GM23338 (cell line): ENCODE measurements at regions not wholly inside any gene's neighbourhood (a gene's known extent, or its start where the extent isn't known, plus 50 kb on each side); places are given as distances from the start of the nearest gene placed in this dataset.

Experiments used
- ATAC-seq: fragments of 200-7000 bp; cut with Tn5 transposase; 3 replicates; pipeline ENCODE4 v1.9.1; 2020
- DNase-seq: peaks from one replicate; pipeline ENCODE4 v3.0.0-alpha.2; 2015; ENCODE audit warnings: low spot score
- H2AFZ ChIP-seq: fragments of 200-600 bp; sonication (generic); 2 replicates; pipeline ENCODE4 v1.8.0; 2016; ENCODE audit warnings: antibody characterized with exemption, mild to moderate bottlenecking, moderate library complexity
- H3F3A ChIP-seq: fragments of 200-600 bp; sonication (generic); replicated peaks from 2 replicates; pipeline ENCODE4 v1.8.0; 2017; ENCODE audit warnings: antibody characterized with exemption, mixed run types, low read depth
- H3K27ac ChIP-seq: fragments of 200-600 bp; sonication (generic); 2 replicates; pipeline ENCODE4 v1.6.1; 2016; ENCODE audit warnings: low read depth
- H3K27me3 ChIP-seq: fragments of 200-600 bp; sonication (generic); 2 replicates; pipeline ENCODE4 v1.8.0; 2016; ENCODE audit warnings: mild to moderate bottlenecking, mixed run types, moderate library complexity; ENCODE audit not compliant: insufficient read depth
- H3K36me3 ChIP-seq: fragments of 200-600 bp; sonication (generic); 2 replicates; pipeline ENCODE4 v1.8.0; 2016; ENCODE audit warnings: mild to moderate bottlenecking; ENCODE audit not compliant: insufficient read depth
- H3K4me1 ChIP-seq: fragments of 200-600 bp; sonication (generic); 2 replicates; pipeline ENCODE4 v1.8.0; 2016; ENCODE audit warnings: mild to moderate bottlenecking, moderate library complexity; ENCODE audit not compliant: insufficient read depth
- H3K4me2 ChIP-seq: fragments of 200-600 bp; sonication (generic); 2 replicates; pipeline ENCODE4 v1.7.1; 2017; ENCODE audit warnings: mixed run types
- H3K4me3 ChIP-seq: fragments of 200-600 bp; sonication (generic); 2 replicates; pipeline ENCODE4 v1.6.1; 2016; ENCODE audit warnings: mixed run types
- H3K79me2 ChIP-seq: fragments of 200-600 bp; sonication (generic); replicated peaks from 2 replicates; pipeline ENCODE4 v1.8.0; 2017; ENCODE audit warnings: mild to moderate bottlenecking; ENCODE audit not compliant: insufficient read depth
- H3K9me2 ChIP-seq: fragments of 200-600 bp; sonication (generic); 2 replicates; pipeline ENCODE4 v1.8.0; 2017; ENCODE audit not compliant: insufficient read depth
- H4K20me1 ChIP-seq: fragments of 200-600 bp; sonication (generic); replicated peaks from 2 replicates; pipeline ENCODE4 v1.8.0; 2017; ENCODE audit warnings: mild to moderate bottlenecking; ENCODE audit not compliant: insufficient read depth
- H3K27ac Mint-ChIP-seq: 2 replicates; pipeline ENCODE4 v1.8.0; 2020; ENCODE audit warnings: inconsistent platforms, mild to moderate bottlenecking, moderate library complexity, mixed read lengths
- H3K27me3 Mint-ChIP-seq: 3 replicates; pipeline ENCODE4 v1.8.0; 2022; ENCODE audit warnings: low read depth, mild to moderate bottlenecking, moderate library complexity, mixed read lengths, inconsistent platforms; ENCODE audit not compliant: insufficient read depth, poor library complexity
- H3K36me3 Mint-ChIP-seq: 3 replicates; pipeline ENCODE4 v1.8.0; 2021; ENCODE audit warnings: low read depth, mild to moderate bottlenecking, inconsistent platforms, moderate library complexity, mixed read lengths
- H3K4me1 Mint-ChIP-seq: 3 replicates; pipeline ENCODE4 v1.8.0; 2020; ENCODE audit warnings: mild to moderate bottlenecking, inconsistent platforms, mixed read lengths
- H3K4me3 Mint-ChIP-seq: 3 replicates; pipeline ENCODE4 v1.8.0; 2021; ENCODE audit warnings: moderate library complexity, mild to moderate bottlenecking, inconsistent platforms, mixed read lengths
- H3K9me3 Mint-ChIP-seq: 3 replicates; pipeline ENCODE4 v1.8.0; 2020; ENCODE audit warnings: moderate library complexity, mild to moderate bottlenecking, inconsistent platforms, mixed read lengths
- CREB1 ChIP-seq: fragments of 250-450 bp; sonication (Bioruptor Pico); IDR thresholded peaks from 2 replicates; pipeline ENCODE4 v1.5.0; 2020; ENCODE audit warnings: low read depth, mild to moderate bottlenecking, moderate library complexity
- EZH2 ChIP-seq: fragments of 200-600 bp; sonication (generic); IDR thresholded peaks from one replicate; pipeline ENCODE4 v1.8.0; 2017; ENCODE audit warnings: antibody characterized with exemption, mild to moderate bottlenecking, low read depth; ENCODE audit not compliant: unreplicated experiment
- JUNB ChIP-seq: IDR thresholded peaks from one replicate; pipeline ENCODE4 v1.6.1; 2016; ENCODE audit warnings: antibody characterized with exemption; ENCODE audit not compliant: unreplicated experiment
- NANOG ChIP-seq: IDR thresholded peaks from 2 replicates; pipeline ENCODE4 v1.6.1; 2016; ENCODE audit warnings: antibody characterized with exemption, borderline replicate concordance
- POLR2AphosphoS5 ChIP-seq: IDR thresholded peaks from 2 replicates; pipeline ENCODE4 v1.6.1; 2016; ENCODE audit warnings: antibody characterized with exemption, low read depth
- STAT1 ChIP-seq: IDR thresholded peaks from one replicate; pipeline ENCODE4 v1.6.1; 2016; ENCODE audit warnings: antibody characterized with exemption; ENCODE audit not compliant: unreplicated experiment
- ZNF114 ChIP-seq: fragments of 250-450 bp; sonication (Bioruptor Pico); IDR thresholded peaks from 2 replicates; pipeline ENCODE4 v1.5.0; 2020; ENCODE audit warnings: mild to moderate bottlenecking, moderate library complexity
- ZNF331 ChIP-seq: fragments of 250-450 bp; sonication (Bioruptor Pico); IDR thresholded peaks from 2 replicates; pipeline ENCODE4 v1.5.0; 2020; ENCODE audit warnings: low read depth, mild to moderate bottlenecking, moderate library complexity
- TF ChIP-seq, protein P1 (sequence below): IDR thresholded peaks from one replicate; pipeline ENCODE4 v1.6.1; 2018; ENCODE audit warnings: antibody characterized with exemption; ENCODE audit not compliant: unreplicated experiment
- TF ChIP-seq, protein P2 (sequence below): IDR thresholded peaks from 2 replicates; pipeline ENCODE4 v1.6.1; 2016; ENCODE audit warnings: antibody characterized with exemption
- TF ChIP-seq, protein P3 (sequence below), 2 experiments: fragments of 200-600 bp in 1 of 2; sonication (generic) in 1 of 2; conservative IDR thresholded peaks; 2 replicates each; pipeline versions ENCODE4 v1.5.1 to v1.6.1; 2016 to 2017; ENCODE audit warnings: antibody characterized with exemption in 2 of 2, low read depth in 2 of 2, mild to moderate bottlenecking in 2 of 2, moderate library complexity in 1 of 2

DNA sequence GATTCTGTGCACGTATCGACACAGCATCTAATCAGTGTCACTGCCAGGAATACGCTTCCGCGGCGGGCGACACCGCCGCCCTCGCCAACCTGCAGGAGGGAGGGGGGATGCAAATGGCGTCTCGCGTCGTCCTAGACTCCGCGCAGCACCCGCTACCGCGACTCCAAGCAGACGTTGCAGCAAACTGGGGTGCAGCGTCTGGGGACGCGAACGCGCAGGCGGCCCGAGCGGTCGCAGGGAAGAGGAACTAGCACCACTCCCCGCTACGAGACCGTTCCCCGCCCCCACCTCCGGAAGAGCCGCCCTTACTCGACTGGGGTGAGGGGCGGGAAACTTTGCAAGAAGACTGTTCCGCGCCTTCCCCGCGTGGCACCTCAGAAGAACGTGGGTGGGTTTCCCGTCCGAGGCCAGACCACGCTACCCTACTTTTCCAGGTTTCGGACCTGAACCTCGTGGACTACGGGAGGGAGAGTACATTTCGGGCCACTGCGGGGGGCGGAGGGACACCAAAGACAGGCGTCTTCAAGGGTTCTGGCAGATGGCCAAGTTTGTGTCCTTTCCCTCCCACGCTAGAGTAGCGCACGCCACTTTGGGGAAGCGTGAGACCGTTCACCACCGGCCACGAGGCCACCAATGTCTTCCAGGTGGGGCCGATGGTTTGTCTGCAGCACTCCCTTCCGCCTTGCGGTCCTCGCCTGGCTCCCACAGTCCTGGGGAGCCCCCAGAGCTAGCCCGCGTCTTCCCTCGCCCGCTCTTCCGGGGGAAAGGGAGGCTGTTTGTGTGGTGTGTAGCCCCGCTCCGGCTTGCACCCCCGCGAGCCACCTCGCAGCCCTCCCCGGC, 78.0 kb upstream of the BCOR start (continued):
- TF ChIP-seq, protein P1, sequence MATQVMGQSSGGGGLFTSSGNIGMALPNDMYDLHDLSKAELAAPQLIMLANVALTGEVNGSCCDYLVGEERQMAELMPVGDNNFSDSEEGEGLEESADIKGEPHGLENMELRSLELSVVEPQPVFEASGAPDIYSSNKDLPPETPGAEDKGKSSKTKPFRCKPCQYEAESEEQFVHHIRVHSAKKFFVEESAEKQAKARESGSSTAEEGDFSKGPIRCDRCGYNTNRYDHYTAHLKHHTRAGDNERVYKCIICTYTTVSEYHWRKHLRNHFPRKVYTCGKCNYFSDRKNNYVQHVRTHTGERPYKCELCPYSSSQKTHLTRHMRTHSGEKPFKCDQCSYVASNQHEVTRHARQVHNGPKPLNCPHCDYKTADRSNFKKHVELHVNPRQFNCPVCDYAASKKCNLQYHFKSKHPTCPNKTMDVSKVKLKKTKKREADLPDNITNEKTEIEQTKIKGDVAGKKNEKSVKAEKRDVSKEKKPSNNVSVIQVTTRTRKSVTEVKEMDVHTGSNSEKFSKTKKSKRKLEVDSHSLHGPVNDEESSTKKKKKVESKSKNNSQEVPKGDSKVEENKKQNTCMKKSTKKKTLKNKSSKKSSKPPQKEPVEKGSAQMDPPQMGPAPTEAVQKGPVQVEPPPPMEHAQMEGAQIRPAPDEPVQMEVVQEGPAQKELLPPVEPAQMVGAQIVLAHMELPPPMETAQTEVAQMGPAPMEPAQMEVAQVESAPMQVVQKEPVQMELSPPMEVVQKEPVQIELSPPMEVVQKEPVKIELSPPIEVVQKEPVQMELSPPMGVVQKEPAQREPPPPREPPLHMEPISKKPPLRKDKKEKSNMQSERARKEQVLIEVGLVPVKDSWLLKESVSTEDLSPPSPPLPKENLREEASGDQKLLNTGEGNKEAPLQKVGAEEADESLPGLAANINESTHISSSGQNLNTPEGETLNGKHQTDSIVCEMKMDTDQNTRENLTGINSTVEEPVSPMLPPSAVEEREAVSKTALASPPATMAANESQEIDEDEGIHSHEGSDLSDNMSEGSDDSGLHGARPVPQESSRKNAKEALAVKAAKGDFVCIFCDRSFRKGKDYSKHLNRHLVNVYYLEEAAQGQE: no peak
- TF ChIP-seq ZNF331: no peak
- no peak for TF ChIP-seq STAT1
- no peak for TF ChIP-seq POLR2AphosphoS5
- no peak for TF ChIP-seq JUNB
- no peak for TF ChIP-seq NANOG
- TF ChIP-seq, protein P2, sequence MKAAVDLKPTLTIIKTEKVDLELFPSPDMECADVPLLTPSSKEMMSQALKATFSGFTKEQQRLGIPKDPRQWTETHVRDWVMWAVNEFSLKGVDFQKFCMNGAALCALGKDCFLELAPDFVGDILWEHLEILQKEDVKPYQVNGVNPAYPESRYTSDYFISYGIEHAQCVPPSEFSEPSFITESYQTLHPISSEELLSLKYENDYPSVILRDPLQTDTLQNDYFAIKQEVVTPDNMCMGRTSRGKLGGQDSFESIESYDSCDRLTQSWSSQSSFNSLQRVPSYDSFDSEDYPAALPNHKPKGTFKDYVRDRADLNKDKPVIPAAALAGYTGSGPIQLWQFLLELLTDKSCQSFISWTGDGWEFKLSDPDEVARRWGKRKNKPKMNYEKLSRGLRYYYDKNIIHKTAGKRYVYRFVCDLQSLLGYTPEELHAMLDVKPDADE: no peak
- TF ChIP-seq EZH2: no peak
- TF ChIP-seq CREB1: no peak
- no peak for TF ChIP-seq ZNF114 (CRISPR knock-in tag)

DNA sequence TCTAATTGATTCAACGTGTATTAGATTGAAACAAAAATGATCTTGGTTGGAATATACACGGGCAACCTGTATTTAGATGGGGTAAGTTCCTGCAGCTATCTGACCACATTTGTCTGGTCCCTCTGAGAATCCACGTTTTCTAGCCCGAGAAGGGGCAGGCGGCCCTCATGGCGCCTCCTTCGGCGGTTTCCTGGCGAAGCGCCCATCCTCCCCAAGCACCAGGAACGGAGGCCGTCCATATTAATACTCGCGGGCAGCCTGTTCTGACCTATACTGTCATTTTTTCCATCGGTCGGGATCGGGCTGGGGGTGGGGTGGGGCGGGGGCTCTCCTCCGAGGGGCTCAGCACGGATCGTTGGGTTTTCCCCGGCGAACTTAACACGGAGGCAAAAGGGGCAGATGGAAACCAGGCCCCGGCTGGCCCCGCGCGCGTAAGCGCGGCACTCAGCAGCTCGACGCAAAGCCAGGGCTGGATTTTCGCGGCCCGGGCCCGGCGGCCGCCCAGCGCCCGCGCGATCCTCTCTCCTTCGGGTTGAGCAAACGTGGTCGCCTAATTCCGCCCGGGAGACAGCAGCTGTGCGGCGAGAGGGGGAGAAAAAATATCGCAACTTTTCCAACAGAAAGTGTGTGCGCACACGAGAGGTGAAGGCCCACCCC, 77.2 kb upstream of the BCOR start:
- Histone ChIP-seq H3K36me3 (no peaks in the 10 kb centered on the region), H4K20me1 (no peaks in the 10 kb centered on the region), H3K4me2 (peak overlapping the region; percentile 84), H3F3A (0 out of 2 replicates have a peak, but pooled peaks cover 2% of the 10 kb centered on the region), H3K4me1 (peaks cover 22% of the 10 kb centered on the region), H3K9me2 (no peaks in the 10 kb centered on the region), H3K4me3 (peak overlapping the region; percentile 59), H2AFZ (no peak overlapping the region), H3K27ac (peak overlapping the region; percentile 69; the same call in 1 of the 2 replicates), H3K79me2 (peaks cover 23% of the 10 kb centered on the region), H3K27me3 (peaks cover 30% of the 10 kb centered on the region)
- Mint-ChIP-seq H3K4me1 (peaks cover 24% of the 10 kb centered on the region), H3K27me3 (peaks cover 17% of the 10 kb centered on the region), H3K27ac (peak overlapping the region; percentile 98), H3K36me3 (no peaks in the 10 kb centered on the region; the same call in 2 of the 3 replicates), H3K4me3 (peak overlapping the region; percentile 80), H3K9me3 (no peaks in the 10 kb centered on the region)
- ATAC-seq: peak; percentile 13
- no peak for TF ChIP-seq ZNF331
- TF ChIP-seq, protein P3, sequence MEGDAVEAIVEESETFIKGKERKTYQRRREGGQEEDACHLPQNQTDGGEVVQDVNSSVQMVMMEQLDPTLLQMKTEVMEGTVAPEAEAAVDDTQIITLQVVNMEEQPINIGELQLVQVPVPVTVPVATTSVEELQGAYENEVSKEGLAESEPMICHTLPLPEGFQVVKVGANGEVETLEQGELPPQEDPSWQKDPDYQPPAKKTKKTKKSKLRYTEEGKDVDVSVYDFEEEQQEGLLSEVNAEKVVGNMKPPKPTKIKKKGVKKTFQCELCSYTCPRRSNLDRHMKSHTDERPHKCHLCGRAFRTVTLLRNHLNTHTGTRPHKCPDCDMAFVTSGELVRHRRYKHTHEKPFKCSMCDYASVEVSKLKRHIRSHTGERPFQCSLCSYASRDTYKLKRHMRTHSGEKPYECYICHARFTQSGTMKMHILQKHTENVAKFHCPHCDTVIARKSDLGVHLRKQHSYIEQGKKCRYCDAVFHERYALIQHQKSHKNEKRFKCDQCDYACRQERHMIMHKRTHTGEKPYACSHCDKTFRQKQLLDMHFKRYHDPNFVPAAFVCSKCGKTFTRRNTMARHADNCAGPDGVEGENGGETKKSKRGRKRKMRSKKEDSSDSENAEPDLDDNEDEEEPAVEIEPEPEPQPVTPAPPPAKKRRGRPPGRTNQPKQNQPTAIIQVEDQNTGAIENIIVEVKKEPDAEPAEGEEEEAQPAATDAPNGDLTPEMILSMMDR (conservative IDR thresholded peaks at IDR 0.05; ENCODE audit: low read depth in 2 of 2): 0 out of 4 replicates have a peak, but pooled peaks of 1 of the 2 experiments have one; percentile 4
- DNase-seq: peak; percentile 56
